Muscle of leg (tissue), 3 donors: ENCODE measurements at regions not wholly inside any gene's neighbourhood (a gene's known extent, or its start where the extent isn't known, plus 50 kb on each side); places are given as distances from the start of the nearest gene placed in this dataset.

Experiments
- DNase-seq: peaks from one replicate; pipeline ENCODE4 v3.0.0; 2013
- H3K27ac ChIP-seq: one replicate; pipeline ENCODE4 v1.5.1; 2013; ENCODE audit warnings: mild to moderate bottlenecking, low read length, control low read depth
- H3K27me3 ChIP-seq: one replicate; pipeline ENCODE4 v1.6.1; 2013; ENCODE audit warnings: low read length; ENCODE audit not compliant: control insufficient read depth, insufficient read depth
- H3K36me3 ChIP-seq: one replicate; pipeline ENCODE4 v1.6.1; 2013; ENCODE audit warnings: low read length; ENCODE audit not compliant: control insufficient read depth, insufficient read depth
- H3K4me1 ChIP-seq: one replicate; pipeline ENCODE4 v1.6.1; 2013; ENCODE audit warnings: low read length; ENCODE audit not compliant: control insufficient read depth, insufficient read depth
- H3K4me3 ChIP-seq: one replicate; pipeline ENCODE4 v1.5.1; 2013; ENCODE audit warnings: low read length, control low read depth
- H3K9me3 ChIP-seq: replicated peaks from 2 replicates; pipeline ENCODE4 v1.6.1; 2013; ENCODE audit warnings: low read depth, low read length; ENCODE audit not compliant: control insufficient read depth
- WGBS: methylation state at CpG from one replicate; pipeline ENCODE4 v1.1.5; 2013; ENCODE audit warnings: missing lambda C conversion rate; ENCODE audit not compliant: insufficient coverage; 5-methylcytosine and 5-hydroxymethylcytosine counted together

DNA sequence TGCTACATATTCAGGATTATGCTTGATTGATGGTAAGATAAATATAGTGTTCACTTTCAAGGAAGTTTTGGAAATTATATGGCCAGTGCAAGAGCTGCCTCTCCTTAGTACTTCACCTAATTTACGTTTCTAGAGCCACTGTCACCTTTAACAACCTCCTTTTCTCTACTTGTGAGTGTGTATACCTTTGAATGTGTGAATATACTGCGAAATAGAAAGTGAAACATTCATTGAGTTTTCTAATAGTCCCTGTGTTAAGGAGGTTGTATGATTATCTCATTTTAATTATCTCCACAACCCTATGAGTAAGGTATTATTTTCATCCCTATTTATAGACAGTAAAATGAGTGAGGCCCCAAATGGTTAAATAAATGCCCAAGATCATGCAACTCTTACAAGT lies 1050.5 kb downstream of the XPNPEP1 start:
- Histone ChIP-seq H3K27ac (no peak overlapping the region), H3K36me3 (no peaks in the 10 kb centered on the region), H3K4me3 (no peak overlapping the region), H3K27me3 (no peaks in the 10 kb centered on the region), H3K4me1 (no peaks in the 10 kb centered on the region), H3K9me3 (no peaks in the 10 kb centered on the region)
- WGBS = no CpG with 5 or more reads among the region's 2 CpGs
- DNase-seq = no peak

DNA sequence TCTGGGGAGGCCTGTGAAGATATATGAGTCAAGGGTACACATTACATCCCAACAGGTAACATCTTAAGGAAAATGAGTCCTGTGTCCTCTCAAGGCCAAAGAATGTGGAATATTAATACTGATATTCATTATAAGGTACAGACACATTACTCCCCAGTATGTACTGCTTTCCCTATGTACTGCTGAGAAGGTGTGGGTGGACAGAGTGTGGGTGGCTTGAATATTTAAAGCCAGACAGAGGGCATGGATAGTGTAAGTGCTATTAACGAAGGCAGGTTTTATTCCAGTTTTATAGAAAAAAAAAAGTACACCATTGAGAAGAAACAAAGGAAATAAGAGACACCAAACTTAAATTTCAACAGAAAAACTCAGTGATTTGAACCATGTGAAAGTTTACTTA lies 1054.4 kb downstream of the XPNPEP1 start:
- Histone ChIP-seq H3K4me3 (no peak overlapping the region), H3K27me3 (no peaks in the 10 kb centered on the region), H3K27ac (no peak overlapping the region), H3K36me3 (no peaks in the 10 kb centered on the region), H3K4me1 (no peaks in the 10 kb centered on the region), H3K9me3 (no peaks in the 10 kb centered on the region)
- DNase-seq = no peak
- no CpG with 5 or more reads among the region's 1 CpG for WGBS

DNA sequence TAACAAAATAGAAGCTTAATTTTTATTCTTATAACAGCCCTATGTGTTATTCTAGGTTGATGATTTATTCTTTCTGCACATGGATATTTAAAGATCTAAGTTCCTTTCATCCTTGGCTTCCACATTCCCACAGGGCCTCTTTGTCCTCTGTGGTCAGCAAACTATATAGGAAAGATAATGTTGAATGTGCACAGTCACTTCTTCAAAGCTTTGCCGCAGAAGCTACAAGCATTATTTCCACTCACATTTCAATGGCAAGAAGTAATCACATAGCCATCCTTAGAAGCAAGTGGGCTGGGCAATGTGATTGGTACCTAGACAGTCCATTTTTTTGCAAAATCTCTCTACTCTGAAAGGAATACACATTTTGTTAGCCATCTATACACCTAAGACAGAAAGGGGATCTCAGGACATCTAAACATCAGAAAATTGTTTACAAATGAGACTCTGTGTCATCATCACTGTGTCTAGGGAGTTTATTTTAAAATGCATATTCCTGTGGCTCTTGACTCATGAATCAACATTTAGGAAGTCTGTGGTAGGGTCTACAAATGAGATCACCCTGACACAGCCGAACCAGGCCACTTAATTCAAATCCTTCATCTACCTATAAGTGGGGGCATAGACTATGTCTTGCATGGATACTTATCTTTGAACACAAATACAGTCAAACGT lies 1060.5 kb downstream of the XPNPEP1 start:
- no peak overlapping the region for H3K4me3 ChIP-seq
- no peaks in the 10 kb centered on the region for H3K27me3 ChIP-seq
- no peak for DNase-seq
- no peaks in the 10 kb centered on the region for H3K36me3 ChIP-seq
- no peaks in the 10 kb centered on the region for H3K9me3 ChIP-seq
- 100% methylated on average over 1 of the region's 3 CpGs for WGBS
- H3K27ac ChIP-seq = no peak overlapping the region
- H3K4me1 ChIP-seq = no peaks in the 10 kb centered on the region

DNA sequence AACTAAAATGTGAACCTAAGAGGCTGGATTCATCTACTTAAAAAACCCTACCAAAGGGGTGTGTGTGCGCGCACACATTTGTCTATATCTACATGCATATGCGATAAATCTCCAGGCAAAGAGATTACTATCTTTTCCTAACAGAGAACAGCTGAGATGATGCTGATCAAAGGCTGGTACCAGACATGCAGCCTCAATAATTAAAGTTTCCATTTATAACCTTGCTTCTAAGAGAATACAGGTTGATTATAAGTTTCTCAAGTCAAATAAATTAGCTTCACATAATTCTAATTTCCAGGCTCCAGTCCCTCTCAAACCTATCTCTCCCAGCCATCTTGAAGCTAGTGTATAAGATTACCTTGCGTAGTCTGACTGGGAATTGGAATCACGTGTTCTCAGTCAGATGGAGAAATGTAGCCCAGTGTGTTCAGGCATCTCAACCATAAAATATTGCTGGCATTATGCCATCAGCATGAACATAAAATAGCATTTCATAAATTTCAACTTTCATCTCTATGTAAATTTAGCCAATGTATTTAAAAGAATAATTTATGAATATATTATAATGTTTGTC lies 1062.0 kb downstream of the XPNPEP1 start:
- Histone ChIP-seq H3K9me3 (no peaks in the 10 kb centered on the region), H3K36me3 (no peaks in the 10 kb centered on the region), H3K4me3 (no peak overlapping the region), H3K27me3 (no peaks in the 10 kb centered on the region), H3K4me1 (no peaks in the 10 kb centered on the region), H3K27ac (no peak overlapping the region)
- no peak for DNase-seq
- WGBS = 100% methylated on average over 2 of the region's 5 CpGs

DNA sequence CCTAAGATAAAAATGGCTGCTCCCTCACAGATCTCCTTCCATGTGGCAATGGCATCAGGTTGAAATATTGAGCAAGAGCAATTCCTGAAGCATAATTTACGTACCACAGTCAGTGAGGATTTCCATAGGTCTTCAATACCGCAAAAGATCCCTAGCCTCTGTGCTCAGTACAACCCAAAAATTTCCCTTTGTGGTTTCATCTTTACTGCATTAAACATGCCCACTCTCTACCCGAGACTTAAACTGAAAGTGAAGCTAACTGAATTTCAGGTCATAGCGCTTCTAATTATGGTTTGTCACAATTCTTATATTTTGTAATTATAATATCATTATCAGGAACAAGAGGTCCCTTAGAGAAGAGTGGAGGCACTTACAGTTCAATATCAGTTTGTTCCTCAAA lies 1071.1 kb downstream of the XPNPEP1 start:
- H3K36me3 ChIP-seq = no peaks in the 10 kb centered on the region
- no peaks in the 10 kb centered on the region for H3K9me3 ChIP-seq
- DNase-seq = no peak
- no peaks in the 10 kb centered on the region for H3K27me3 ChIP-seq
- H3K27ac ChIP-seq = no peak overlapping the region
- no peak overlapping the region for H3K4me3 ChIP-seq
- no peaks in the 10 kb centered on the region for H3K4me1 ChIP-seq
- 81% methylated on average over 2 of the region's 4 CpGs for WGBS

DNA sequence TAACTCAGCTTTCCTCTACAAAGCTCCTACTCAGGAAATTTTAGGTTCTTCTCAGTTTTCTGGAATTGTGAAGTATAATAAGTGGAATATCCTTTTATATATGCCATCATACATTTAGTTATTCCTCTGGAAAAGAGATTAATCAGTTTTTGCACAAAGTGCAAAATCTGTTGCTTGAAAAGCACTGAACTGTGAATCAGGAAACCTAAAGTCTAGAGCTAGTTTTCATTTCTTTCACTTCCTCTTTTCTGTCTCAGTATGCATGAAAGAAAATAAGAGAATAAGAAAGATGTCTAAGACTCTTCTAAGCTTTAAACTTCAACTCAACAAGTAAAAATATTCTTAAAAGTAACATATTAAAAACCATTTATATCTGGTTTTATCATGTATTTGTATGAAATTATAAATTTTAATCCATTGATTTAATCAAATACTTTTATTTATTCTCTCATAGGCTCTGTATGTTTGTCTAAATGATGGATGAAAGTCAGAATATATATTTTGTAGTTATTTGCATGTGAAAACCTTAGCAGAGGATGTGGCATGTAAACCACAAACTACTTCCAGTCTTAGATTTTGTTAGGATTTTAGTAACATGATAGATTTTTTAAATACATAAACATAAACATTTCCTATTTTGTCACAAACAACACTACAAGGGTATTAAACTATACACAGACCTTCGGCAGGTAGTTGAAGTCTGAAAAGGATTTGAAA lies 1073.0 kb downstream of the XPNPEP1 start:
- Histone ChIP-seq H3K9me3 (no peaks in the 10 kb centered on the region), H3K27ac (no peak overlapping the region), H3K4me1 (no peaks in the 10 kb centered on the region), H3K27me3 (no peaks in the 10 kb centered on the region), H3K4me3 (no peak overlapping the region), H3K36me3 (no peaks in the 10 kb centered on the region)
- no CpG with 5 or more reads among the region's 1 CpG for WGBS
- DNase-seq = no peak

DNA sequence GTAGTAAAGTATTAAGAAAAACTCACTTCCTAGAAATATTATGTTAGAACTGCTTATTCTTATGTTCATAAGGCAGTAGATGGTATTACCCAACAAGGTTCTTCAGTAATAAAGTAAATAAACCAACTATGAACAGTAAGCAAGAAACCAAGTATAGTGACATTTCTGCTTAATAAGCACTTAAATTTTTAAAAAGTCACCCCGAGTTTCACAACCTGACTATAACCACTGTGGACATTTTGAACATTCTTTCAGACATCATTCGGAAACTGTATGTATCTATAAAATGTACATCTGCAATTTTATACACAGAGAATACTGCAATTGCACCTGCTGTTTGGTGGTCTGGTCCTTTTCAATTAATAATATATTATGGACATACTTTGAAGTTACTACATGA lies 1073.6 kb downstream of the XPNPEP1 start:
- no peaks in the 10 kb centered on the region for H3K9me3 ChIP-seq
- no peaks in the 10 kb centered on the region for H3K36me3 ChIP-seq
- H3K4me1 ChIP-seq = no peaks in the 10 kb centered on the region
- WGBS = no CpG with 5 or more reads among the region's 2 CpGs
- no peak overlapping the region for H3K27ac ChIP-seq
- DNase-seq = no peak
- no peaks in the 10 kb centered on the region for H3K27me3 ChIP-seq
- no peak overlapping the region for H3K4me3 ChIP-seq

DNA sequence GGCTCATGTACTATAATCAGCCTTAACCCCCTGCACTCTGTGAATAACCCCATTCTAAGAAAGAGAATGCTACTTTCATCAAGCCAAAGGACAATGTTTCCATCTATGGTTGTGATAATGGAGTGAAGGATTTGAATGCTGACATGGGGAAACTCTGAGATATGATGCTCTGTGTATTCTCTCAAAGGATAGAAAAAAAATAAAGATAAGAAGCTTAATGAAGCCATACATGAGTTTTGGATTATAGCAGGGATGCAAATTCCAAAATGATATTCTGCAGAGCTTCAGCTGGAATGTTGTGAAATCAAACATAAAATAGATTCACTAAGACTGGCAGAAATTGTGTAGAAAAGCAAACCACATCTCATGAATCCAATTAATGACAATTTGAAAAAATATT lies 1074.1 kb downstream of the XPNPEP1 start:
- Histone ChIP-seq H3K27ac (no peak overlapping the region), H3K4me3 (no peak overlapping the region), H3K4me1 (no peaks in the 10 kb centered on the region), H3K27me3 (no peaks in the 10 kb centered on the region), H3K36me3 (no peaks in the 10 kb centered on the region), H3K9me3 (no peaks in the 10 kb centered on the region)
- no peak for DNase-seq

DNA sequence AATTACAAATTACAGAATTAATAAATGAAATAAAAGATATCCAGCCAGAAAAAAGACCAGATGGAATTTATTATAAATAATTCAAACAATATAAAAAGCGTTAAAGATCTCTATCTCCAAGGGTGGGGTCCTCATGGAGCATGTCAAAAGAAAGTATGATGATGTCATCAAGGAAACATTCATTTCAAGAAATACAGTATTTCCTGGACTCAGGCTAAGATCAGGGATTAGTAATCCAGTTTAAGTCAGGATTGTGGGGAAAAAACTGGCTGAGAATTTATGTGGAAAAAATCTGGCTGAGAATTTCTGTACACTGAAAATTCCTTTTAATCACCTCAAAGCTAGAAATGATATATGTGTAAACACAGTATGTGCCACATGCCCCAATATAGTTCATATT lies 1075.3 kb downstream of the XPNPEP1 start:
- Histone ChIP-seq H3K27ac (no peak overlapping the region), H3K36me3 (no peaks in the 10 kb centered on the region), H3K27me3 (no peaks in the 10 kb centered on the region), H3K9me3 (no peaks in the 10 kb centered on the region), H3K4me3 (no peak overlapping the region), H3K4me1 (no peaks in the 10 kb centered on the region)
- no CpG with 5 or more reads among the region's 1 CpG for WGBS
- no peak for DNase-seq

DNA sequence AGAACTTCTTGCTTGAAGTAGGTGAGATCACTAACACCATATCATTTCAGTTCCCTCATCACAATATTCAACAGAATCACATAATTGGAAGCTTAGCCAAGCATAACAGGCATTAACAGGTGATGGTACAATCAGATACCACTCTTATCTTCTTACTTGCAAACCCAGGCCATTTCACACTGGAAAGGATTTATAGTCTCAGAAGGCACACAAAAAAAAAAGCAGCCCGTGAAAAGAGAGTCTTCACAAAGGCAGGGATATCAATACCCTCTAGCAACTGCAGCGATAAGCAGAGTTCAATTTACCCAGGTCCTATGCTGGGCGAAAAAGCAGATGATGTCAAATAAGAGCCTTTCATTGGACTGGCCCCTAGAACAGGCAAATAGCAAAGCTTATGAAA lies 1082.4 kb downstream of the XPNPEP1 start:
- no peak overlapping the region for H3K4me3 ChIP-seq
- H3K27me3 ChIP-seq = no peaks in the 10 kb centered on the region
- no peak overlapping the region for H3K27ac ChIP-seq
- no peaks in the 10 kb centered on the region for H3K4me1 ChIP-seq
- H3K36me3 ChIP-seq = no peaks in the 10 kb centered on the region
- H3K9me3 ChIP-seq = no peaks in the 10 kb centered on the region
- no peak for DNase-seq
- no CpG with 5 or more reads among the region's 3 CpGs for WGBS
